Common myeloid progenitor, CD34-positive (primary cell): ENCODE measurements at regions not wholly inside any gene's neighbourhood (a gene's known extent, or its start where the extent isn't known, plus 50 kb on each side); places are given as distances from the start of the nearest gene placed in this dataset.

ENCODE experiments used
- CTCF ChIA-PET: fragments of 350-600 bp; sonication (Branson Sonifier 250); formaldehyde crosslinking; loops from one replicate; lab custom pipeline; 2021; ENCODE audit warnings: antibody characterized with exemption; lab: Charles Lee
- POLR2A ChIA-PET: fragments of 350-600 bp; sonication (Branson Sonifier 250); formaldehyde crosslinking; loops from one replicate; lab custom pipeline; 2021; ENCODE audit warnings: antibody characterized with exemption; lab: Charles Lee
- DNase-seq, 3 donors: peaks; one replicate each; pipeline versions ENCODE4 v3.0.0 to v3.0.0-alpha.2; 2013
- H3K27ac ChIP-seq, 2 experiments: 1 replicate in 1 of 2; 2 replicates in 1 of 2; pipeline ENCODE4 v1.7.0; 2013; ENCODE audit warnings: inconsistent platforms in 2 of 2, low read length in 2 of 2, mild to moderate bottlenecking in 2 of 2, low read depth in 1 of 2, moderate library complexity in 1 of 2; ENCODE audit not compliant: severe bottlenecking in 2 of 2, insufficient read depth in 1 of 2, poor library complexity in 1 of 2
- H3K27me3 ChIP-seq, 5 experiments: replicated peaks in 2 of 5; 1 replicate in 3 of 5; 2 replicates in 2 of 5; pipeline versions ENCODE4 v1.6.1 to v1.7.0; 2013; ENCODE audit warnings: low read length in 4 of 5, mild to moderate bottlenecking in 2 of 5, moderate library complexity in 2 of 5, inconsistent platforms in 1 of 5; ENCODE audit not compliant: insufficient read depth in 5 of 5, control insufficient read depth in 4 of 5
- H3K36me3 ChIP-seq, 4 experiments: 1 replicate in 2 of 4; 2 replicates in 2 of 4; pipeline versions ENCODE4 v1.6.1 to v1.7.0; 2013; ENCODE audit warnings: low read length in 3 of 4, control low read depth in 1 of 4, mild to moderate bottlenecking in 1 of 4; ENCODE audit not compliant: control insufficient read depth in 4 of 4, insufficient read depth in 4 of 4
- H3K4me1 ChIP-seq, 4 experiments: 1 replicate in 3 of 4; 2 replicates in 1 of 4; pipeline versions ENCODE4 v1.6.1 to v1.7.1; 2013; ENCODE audit warnings: low read length in 3 of 4, mild to moderate bottlenecking in 3 of 4, control low read depth in 1 of 4, inconsistent platforms in 1 of 4, moderate library complexity in 1 of 4; ENCODE audit not compliant: control insufficient read depth in 4 of 4, insufficient read depth in 4 of 4; ENCODE audit errors: control extremely low read depth in 1 of 4
- H3K4me3 ChIP-seq, 7 experiments: 1 replicate in 4 of 7; 2 replicates in 3 of 7; pipeline versions ENCODE4 v1.5.1 to v1.7.0; 2013; ENCODE audit warnings: mild to moderate bottlenecking in 7 of 7, low read length in 6 of 7, moderate library complexity in 6 of 7, inconsistent platforms in 2 of 7, low read depth in 2 of 7, control low read depth in 1 of 7; ENCODE audit not compliant: insufficient read depth in 4 of 7, control insufficient read depth in 1 of 7; ENCODE audit errors: extremely low read depth in 1 of 7
- H3K9me3 ChIP-seq, 5 experiments: 1 replicate in 4 of 5; 2 replicates in 1 of 5; pipeline versions ENCODE4 v1.6.1 to v1.7.1; 2013; ENCODE audit warnings: low read length in 4 of 5, mild to moderate bottlenecking in 2 of 5, inconsistent platforms in 1 of 5, low read depth in 1 of 5, moderate library complexity in 1 of 5; ENCODE audit not compliant: control insufficient read depth in 4 of 5, insufficient read depth in 2 of 5; ENCODE audit errors: control extremely low read depth in 1 of 5
- WGBS: methylation state at CpG from one replicate; pipeline ENCODE4 v1.1.5; 2013; ENCODE audit not compliant: insufficient coverage; 5-methylcytosine and 5-hydroxymethylcytosine counted together

DNA sequence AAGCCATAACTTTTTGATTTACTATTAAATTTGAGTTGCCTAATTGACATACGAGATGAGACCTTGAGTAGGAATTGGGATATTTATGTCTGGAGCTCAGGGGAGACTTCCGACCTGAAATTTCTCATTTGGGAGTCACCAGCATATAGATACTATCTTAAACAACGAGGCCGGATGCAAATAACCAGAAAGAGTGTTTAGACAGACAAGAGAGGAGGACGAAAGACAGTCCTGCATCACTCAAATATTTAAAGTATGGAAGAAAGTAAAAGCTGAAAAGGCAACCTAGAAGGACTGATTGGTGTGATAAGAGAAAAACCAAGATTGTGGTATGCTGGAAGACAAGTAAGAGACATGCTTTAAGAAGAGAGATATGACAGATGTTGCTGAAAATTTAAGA lies 675.0 kb upstream of the NUDT12 start:
- Histone ChIP-seq H3K27me3 (no peaks in the 10 kb centered on the region), H3K4me3 (no peak overlapping the region), H3K36me3 (no peaks in the 10 kb centered on the region), H3K27ac (no peak overlapping the region), H3K4me1 (no peaks in the 10 kb centered on the region), H3K9me3 (no peaks in the 10 kb centered on the region)
- no peak for DNase-seq
- 98% methylated on average over 5 of the region's 5 CpGs for whole genome bisulfite sequencing
- CTCF ChIA-PET = no interaction called here
- POLR2A ChIA-PET = no interaction called here

DNA sequence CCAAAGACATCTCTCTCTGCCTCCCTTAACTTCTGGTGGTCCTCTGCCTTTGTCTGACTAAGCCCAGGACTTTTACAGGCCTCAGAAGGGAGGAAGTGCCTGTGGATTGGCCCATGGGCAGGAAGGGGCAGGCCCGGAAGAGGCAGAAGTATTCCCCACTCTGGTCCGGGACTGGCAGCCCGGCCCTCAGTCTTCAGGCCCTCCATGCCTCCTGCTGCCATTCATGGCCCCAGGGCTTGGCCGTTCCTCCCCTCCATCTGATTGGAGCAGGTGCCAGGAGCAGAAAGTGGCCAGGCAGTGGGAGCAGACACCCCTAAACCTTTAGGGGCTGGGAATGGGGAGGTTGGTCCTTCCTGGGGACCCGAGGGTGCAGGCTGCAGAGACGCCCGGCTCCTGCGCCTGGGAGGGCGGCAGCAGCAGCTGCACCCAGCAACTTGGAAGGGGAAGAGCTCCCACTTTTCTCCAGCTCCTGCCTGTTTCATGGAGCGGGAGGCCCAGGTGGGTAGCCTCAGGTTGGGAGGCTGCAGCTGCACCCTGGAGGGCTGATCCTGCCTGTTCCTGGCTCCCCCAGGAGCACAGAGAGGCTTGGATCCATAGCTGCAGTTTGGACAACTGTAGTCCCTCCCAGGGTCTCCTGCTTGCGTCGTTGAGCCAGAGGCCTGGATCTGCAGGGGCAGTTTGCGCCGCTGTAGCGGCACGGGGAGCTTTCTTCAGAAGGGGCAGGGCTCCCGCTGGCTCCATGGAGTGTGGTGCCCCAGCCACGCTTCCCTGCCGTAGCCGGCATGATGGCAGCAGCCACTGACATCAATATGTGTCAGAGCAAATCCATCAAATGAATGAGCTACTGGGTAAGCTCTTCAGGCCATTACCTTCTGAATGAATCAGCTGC lies 661.5 kb upstream of the NUDT12 start:
- Histone ChIP-seq H3K27me3 (no peaks in the 10 kb centered on the region), H3K4me1 (no peaks in the 10 kb centered on the region), H3K4me3 (no peak overlapping the region), H3K9me3 (no peaks in the 10 kb centered on the region), H3K36me3 (no peaks in the 10 kb centered on the region), H3K27ac (no peak overlapping the region)
- WGBS = 97% methylated on average over 20 of the region's 20 CpGs
- ChIA-PET CTCF (no interaction called here), POLR2A (no interaction called here)
- no peak for DNase-seq

DNA sequence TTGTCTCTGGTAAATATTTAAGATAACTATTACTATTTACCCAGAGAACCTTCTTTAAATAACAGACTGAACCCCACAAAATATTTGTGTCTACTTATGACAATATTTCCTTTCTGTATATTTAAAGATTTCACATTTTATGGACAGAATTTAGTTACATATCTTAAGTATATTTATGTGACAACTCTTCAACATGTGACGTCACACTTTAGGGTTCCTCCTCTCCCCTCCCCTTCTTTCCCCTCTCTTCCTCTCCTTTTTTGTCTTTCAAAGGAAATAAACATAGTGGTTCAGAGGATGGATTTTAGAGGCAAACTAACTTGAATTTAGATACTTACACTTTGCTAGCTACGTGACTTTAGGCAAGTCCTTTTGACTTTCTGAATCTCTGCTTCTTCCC lies 655.6 kb upstream of the NUDT12 start:
- ChIA-PET POLR2A (no interaction called here), CTCF (interaction anchor here (1.0 kb wide), 1 partner anchor 9 kb away, joined by 4 read pairs; no protein-coding TSS in a partner anchor)
- WGBS = no CpG with 5 or more reads among the region's 2 CpGs

DNA sequence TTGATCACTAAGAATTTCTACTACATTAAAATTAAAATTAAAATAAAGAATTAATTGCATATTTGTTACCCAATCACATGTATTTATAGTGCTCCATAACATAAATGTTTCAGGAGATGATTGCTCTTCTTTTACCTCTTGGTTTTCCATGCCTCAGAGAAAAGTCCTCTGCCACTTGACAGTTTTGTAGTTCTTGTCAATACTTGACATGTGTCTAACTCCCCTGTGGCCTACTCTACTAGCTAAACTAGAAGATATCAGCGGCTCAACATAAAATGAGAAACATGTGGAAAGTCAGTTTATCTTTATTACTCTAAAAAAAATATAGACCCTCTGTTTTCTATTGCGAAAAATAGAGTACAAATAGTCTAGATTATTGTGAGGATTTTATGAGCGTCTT lies 650.6 kb upstream of the NUDT12 start:
- ChIA-PET POLR2A (no interaction called here), CTCF (no interaction called here)
- no CpG with 5 or more reads among the region's 3 CpGs for WGBS
- no peak overlapping the region for H3K4me3 ChIP-seq
- H3K27me3 ChIP-seq = no peaks in the 10 kb centered on the region
- H3K4me1 ChIP-seq = no peaks in the 10 kb centered on the region
- no peaks in the 10 kb centered on the region for H3K36me3 ChIP-seq
- DNase-seq = no peak
- no peaks in the 10 kb centered on the region for H3K9me3 ChIP-seq
- no peak overlapping the region for H3K27ac ChIP-seq

More for the DNA sequence above, 655.6 kb upstream of the NUDT12 start:
- H3K27me3 ChIP-seq = no peaks in the 10 kb centered on the region
- no peak for DNase-seq
- H3K27ac ChIP-seq = no peak overlapping the region
- no peaks in the 10 kb centered on the region for H3K9me3 ChIP-seq
- no peaks in the 10 kb centered on the region for H3K4me1 ChIP-seq
- no peaks in the 10 kb centered on the region for H3K36me3 ChIP-seq
- no peak overlapping the region for H3K4me3 ChIP-seq

DNA sequence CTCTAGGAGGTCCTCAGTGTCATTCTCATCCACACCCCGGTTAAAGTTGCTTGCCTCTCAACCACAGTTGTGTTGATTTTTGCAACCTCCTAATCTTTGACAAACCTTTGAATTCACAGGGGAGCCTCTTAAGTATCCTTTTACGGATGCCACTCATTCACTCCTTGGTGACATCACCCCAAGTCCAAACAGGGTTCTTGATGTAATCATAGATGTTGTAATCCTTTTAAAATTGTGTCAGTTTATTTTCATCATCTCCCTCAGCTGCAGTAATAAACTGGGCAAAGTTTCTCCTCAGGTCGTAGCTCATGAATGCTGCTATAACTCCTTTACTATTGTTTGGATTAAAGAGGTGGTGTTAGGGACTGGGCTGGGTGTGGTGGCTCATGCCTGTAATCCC lies 637.2 kb upstream of the NUDT12 start:
- Histone ChIP-seq H3K9me3 (no peaks in the 10 kb centered on the region), H3K4me1 (no peaks in the 10 kb centered on the region), H3K27ac (no peak overlapping the region), H3K36me3 (no peaks in the 10 kb centered on the region), H3K4me3 (no peak overlapping the region), H3K27me3 (no peaks in the 10 kb centered on the region)
- POLR2A ChIA-PET = no interaction called here
- DNase-seq = no peak
- WGBS = 95% methylated on average over 2 of the region's 3 CpGs
- CTCF ChIA-PET = no interaction called here

DNA sequence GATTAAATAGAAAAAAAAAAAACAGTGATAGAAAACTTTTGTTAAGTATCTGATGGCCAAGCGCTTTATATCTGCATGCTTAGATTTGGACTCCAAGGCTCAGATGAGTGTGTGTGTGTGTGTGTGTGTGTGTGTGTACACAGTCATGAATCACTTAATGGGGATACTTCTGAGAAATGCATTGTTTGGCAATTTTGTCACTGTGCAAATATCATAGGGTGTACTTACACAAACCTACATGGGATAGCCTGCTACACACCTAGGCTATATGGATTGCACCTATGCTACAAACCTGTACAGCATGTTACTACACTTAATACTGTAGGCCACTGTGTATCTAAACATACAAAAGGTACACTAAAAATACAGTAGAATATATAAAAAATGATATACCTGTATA lies 635.6 kb upstream of the NUDT12 start:
- ChIA-PET CTCF (no interaction called here), POLR2A (no interaction called here)
- no peak overlapping the region for H3K4me3 ChIP-seq
- no peaks in the 10 kb centered on the region for H3K27me3 ChIP-seq
- H3K36me3 ChIP-seq = no peaks in the 10 kb centered on the region
- H3K4me1 ChIP-seq = no peaks in the 10 kb centered on the region
- no peak for DNase-seq
- 100% methylated on average over 1 of the region's 1 CpG for WGBS
- H3K27ac ChIP-seq = no peak overlapping the region
- H3K9me3 ChIP-seq = no peaks in the 10 kb centered on the region

DNA sequence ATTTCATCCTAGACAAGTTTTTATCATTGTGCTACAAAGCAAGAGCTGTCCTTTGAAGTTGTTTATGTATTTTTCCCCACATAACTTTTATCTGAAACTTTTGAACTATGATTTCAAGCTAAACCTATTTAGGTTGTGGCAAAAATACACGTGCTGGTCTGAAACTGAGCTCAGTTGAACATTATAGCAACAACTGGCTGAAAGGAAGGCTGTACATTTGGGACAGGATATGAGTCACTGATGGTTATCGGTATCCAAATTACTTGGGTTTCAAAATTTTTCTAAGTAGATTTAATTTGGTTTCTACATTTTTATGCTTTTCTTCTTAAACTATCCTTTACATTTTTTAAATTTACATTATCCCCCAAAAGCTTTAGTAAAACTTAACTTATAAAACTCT lies 627.3 kb upstream of the NUDT12 start:
- peak in 1 of 3 donors; percentile 1 for DNase-seq
- 50% methylated on average over 1 of the region's 2 CpGs for WGBS
- H3K9me3 ChIP-seq = peaks cover 0 to 5% (median 3%) of the 10 kb centered on the region in 5 experiments
- no peak overlapping the region for H3K4me3 ChIP-seq
- ChIA-PET POLR2A (no interaction called here), CTCF (interaction anchor here (1.3 kb wide), 1 partner anchor 11 kb away, joined by 3 read pairs; no protein-coding TSS in a partner anchor)
- no peak overlapping the region for H3K27ac ChIP-seq
- H3K36me3 ChIP-seq = no peaks in the 10 kb centered on the region
- H3K27me3 ChIP-seq = no peaks in the 10 kb centered on the region
- H3K4me1 ChIP-seq = peaks cover 0 to 4% (median 0%) of the 10 kb centered on the region in 4 experiments
